IPS DF 4.7 (cell line): ENCODE measurements at regions not wholly inside any gene's neighbourhood (a gene's known extent, or its start where the extent isn't known, plus 50 kb on each side); places are given as distances from the start of the nearest gene placed in this dataset.
"Not testable (repeated sequence)": the region's sequence is repeated elsewhere in the genome, so short reads cannot be mapped to it uniquely, and the experiment has no call there.

Experiments
- DNase-seq: peaks from one replicate; pipeline ENCODE4 v3.0.0-alpha.2; 2013; ENCODE audit warnings: low spot score; ENCODE audit errors: extremely low read depth

GRCh38 chr20:6339176-6339575, 216.3 kb upstream of the FERMT1 start:
- no peak for DNase-seq

DNA sequence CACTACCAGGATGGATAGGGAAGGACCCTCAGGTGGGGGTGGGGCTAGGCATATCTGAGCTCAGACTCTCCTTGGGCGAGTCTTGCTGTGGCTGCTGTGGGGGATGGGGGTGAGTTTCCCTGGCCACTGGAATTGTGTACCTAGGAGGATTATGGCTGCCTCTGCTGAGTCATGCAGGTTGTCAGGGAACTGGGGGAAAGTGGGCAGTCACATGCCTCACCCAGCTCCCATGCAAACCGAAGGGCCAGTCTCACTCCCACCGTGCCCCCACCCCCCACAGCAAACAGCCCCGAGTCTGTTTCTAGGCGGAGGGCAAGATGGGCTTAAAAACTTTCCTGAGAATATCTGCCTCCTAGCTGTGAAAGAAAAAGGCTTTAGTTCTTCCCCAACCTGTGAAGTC, 210.3 kb upstream of the FERMT1 start:
- DNase-seq = no peak

DNA sequence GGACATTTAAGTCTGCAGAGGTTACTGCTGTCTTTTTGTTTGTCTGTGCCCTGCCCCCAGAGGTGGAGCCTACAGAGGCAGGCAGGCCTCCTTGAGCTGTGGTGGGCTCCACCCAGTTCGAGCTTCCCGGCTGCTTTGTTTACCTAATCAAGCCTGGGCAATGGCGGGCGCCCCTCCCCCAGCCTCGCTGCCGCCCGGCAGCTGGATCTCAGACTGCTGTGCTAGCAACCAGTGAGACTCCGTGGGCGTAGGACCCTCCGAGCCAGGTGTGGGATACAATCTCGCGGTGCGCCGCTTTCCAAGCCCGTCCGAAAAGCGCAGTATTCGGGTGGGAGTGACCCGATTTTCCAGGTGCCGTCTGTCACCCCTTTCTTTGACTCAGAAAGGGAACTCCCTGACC, 198.4 kb upstream of the FERMT1 start:
- DNase-seq = not testable (repeated sequence)

DNA sequence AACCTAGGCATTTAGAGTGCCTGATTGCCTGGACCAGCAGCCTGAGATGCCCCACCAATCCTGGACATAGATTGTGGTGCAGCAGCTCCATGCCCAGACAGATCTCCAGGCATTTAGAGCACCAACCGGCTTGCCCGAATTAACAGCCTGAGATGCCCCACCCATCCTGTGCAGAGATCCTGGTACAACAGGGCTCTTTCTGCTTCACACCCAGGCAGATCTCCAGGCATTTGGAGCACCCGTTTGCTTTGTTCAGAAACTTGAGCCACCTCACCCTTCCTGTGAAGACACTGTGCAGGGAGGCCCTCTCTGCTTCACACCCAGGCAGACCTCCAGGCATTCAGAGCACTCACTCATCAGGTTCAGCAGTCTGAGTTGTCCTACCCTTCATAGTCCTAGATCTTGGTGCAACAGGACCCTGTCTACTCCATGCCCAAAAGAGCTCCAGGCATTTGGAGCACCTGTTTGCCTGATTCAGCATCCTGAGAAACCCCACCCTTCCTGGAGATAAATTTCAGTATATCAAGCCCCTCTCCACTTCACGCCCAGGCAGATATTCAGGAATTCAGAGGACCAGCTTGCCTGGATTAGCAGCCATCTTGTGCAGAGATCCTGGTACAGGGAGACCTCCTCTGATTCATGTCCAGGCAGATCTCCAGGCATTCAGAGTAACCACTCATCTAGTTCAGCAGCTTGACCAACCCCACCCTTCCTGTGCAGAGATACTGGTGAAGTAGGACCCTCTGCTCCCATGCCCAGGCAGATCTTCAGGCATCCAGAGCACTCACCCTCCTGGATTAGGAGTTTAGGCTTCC, 189.2 kb upstream of the FERMT1 start:
- DNase-seq = no peak

GRCh38 chr20:6311097-6311496, 188.3 kb upstream of the FERMT1 start:
- no peak for DNase-seq

- no peak for DNase-seq
These were observed 182.7 kb upstream of the FERMT1 start for GRCh38 chr20:6305536-6305935.

DNA sequence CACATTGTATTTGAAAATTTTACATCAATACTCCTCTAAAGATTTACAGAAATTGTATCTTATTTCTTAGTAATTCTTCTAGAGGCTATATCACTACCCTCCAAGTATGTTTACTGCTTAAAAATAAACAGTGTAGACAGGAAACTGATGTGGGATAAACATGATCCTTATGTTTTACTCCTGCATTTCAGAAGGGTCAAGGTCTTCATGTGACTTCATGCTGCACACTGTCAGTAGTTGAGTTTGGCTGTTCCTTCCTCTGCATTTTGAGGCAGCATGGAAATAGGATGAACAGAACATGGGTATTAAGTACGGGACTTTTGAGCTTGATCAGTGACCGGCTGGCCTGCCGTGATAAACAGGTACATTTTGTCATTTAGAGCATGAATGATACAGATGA, 179.2 kb upstream of the FERMT1 start:
- DNase-seq = no peak

DNA sequence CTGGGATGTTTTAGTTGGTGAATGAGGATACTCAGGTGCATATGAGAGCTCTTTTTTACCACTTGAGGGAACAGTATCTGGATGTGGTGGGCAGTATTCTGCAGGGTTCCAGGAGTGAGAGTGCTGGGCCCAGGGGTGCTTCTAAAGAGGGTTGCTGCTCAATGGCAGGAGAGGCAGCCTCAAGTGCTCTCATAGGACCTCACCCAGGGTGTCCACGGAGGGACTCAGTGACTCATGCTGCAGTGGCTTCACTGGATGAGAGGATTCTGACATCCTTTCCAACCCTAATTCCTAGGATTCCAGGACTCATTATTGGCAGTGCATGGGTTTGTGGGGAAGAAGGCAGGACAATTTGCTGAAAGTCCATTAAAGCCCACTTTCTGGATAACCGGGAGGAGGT, 176.6 kb upstream of the FERMT1 start:
- no peak for DNase-seq

DNA sequence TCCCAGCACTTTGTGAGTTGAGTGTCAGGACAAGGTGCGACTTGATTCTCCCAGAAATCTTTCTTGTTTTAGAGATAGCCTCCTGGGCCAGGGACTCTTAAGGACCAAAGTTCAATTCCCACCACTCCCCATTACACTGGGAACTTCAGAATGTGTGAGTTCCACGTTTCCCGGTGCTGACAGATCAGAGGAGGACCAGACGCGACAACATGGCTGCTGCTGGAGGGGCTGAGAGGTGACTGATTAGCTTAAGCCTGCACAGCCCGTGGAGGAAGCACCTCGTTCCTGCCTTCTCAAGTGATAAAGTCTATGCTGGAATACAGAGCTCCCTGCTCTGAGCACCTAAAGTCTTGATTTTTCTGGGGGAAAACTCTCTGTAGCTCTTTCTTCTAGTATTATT, 175.2 kb upstream of the FERMT1 start:
- DNase-seq = no peak

GRCh38 chr20:6295867-6296256, 173.0 kb upstream of the FERMT1 start:
- DNase-seq = no peak

- no peak for DNase-seq
These were observed 172.5 kb upstream of the FERMT1 start for GRCh38 chr20:6295127-6295866.

DNA sequence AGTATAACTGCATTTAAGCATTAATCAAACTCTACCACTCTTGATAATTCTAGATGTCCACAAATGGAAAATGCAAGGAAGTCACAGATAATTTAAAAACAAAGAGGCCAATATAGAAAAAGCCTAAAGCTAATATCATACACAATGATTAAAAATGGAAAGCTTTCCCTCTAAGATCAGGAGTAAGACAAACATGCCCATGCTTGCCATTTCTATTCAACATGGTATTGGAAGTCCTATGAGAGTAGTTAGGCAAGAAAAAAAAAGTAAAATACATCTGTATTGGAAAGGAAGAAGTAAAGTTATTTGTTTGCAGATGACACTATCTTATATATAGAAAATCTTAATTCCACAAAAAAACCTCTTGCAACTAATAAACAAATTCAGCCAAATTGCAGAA, 164.6 kb upstream of the FERMT1 start:
- DNase-seq = no peak

- no peak for DNase-seq
These were observed 159.8 kb upstream of the FERMT1 start for GRCh38 chr20:6282642-6283041.

- DNase-seq = no peak
These were observed 154.9 kb upstream of the FERMT1 start for GRCh38 chr20:6277661-6278240.

DNA sequence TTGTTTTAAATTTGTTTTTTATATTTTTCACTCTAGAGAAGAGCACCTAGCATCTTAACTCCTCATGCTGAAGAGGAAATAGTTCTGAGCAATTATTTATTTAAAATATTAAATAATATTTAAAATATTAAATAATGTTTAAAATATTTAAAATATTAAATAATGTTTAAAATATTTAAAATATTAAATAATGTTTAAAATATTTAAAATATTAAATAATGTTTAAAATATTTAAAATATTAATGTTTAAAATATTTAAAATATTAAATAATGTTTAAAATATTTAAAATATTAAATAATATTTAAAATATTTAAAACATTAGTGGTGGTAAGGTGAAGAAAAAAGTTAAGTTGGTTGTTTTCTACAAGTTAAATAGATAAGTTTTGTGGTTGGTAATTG, 147.6 kb upstream of the FERMT1 start:
- not testable (repeated sequence) for DNase-seq

DNA sequence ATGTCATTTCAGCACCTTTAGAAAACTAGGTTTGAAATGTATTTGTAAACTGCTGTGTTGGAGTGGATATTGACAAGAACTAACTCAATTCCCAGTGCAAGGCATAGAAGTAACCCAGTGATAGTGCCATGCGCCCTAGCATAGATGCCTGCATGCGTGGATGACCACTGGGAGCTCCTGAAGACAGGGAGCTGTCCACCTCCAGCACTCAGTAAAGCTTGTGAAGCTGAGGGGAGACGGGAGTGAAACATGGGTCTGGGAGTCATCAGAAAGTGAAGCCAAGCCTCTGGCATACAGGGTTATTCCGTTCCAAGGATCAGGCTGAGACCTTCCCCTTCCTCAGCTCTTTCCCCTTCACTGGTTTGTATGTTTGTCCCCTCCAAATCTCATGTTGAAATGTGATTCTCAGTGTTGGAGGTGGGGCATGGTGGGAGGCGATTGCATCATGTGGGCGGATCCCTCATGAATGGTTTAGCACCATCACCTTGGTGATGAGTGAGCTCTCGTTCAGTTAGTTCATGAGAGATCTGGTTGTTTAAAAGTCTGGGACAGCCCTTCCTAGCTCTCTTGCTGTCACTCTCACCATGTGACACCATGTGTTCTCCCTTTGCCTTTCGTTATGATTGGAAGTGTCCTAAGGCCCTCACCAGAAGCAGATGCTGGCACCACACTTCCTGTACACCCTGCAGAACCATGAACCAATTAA, 146.5 kb upstream of the FERMT1 start:
- no peak for DNase-seq

DNA sequence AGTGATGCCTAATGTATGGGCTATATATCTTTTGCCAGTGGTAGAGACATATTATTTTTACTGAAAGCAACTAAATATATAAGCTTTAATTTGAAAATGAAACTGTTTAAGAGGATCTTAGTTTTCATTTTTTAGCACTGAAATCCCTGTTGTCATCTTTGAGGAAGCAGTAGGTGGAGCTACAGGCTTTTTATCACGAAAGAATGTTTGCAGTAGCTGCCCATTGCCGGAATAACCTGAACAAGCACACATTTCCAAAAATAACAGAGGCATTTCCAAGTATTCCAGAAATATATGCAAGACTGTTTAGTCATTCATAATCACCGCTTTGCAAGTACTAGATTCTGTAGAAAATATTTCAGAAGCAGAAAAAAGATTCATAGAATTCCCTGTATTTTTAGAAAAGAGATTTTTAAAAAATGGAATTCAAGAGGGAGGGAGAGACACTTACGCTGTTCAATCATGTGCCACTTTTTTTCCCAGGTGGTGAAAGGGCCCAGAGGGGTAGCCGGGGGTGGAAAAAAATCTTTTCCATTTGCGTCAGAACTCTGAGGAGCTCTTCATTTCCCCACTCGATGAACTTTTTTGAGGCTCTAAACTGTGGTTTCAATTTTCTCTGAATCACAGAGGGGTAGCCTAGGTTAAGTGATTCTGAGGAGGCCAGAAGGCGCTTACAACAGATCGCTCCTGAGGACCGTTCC, 142.5 kb upstream of the FERMT1 start:
- DNase-seq = no peak

DNA sequence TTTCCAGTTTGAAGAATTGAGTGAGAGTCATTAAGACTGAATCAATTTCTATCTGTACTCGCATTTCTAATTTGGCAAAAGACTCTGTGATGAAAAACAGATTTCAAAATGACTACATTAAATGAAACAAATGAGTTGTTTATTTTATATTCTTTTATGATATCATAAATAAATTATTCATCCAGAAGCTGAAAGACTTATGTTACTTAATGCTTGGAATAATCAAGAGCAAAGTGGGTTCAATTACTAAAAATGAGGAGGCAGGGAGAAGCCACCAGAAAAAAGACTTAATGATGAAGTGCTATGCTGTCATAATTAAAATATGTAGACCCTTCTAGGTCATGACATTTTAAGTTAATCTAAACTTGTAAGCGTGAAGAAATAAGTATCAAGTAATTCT, 130.6 kb upstream of the FERMT1 start:
- no peak for DNase-seq

- DNase-seq = no peak
These were observed 122.6 kb upstream of the FERMT1 start for GRCh38 chr20:6245436-6245835.

DNA sequence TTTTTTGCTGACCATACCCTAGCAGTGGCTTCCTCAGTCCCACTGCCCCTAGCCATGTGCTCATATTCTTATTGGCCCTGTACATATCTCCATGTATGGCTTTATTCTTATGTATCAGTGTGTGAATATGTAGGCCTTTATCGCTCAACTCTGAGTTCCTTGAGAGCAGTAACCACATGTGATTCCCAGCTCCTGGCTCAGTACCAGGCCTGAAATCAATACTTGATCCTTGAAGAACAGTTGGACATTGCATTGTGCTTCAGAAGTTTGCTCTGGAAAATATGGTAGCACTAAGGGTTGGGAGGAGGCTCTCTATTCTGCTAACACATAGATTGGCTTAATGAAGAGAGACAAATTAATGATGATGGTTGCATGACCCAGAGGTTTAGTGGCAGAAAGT, 118.8 kb upstream of the FERMT1 start:
- DNase-seq = no peak

- no peak for DNase-seq
These were observed 117.2 kb upstream of the FERMT1 start for GRCh38 chr20:6240059-6240458.
